GDM1 (cell line): ENCODE measurements at regions not wholly inside any gene's neighbourhood (a gene's known extent, or its start where the extent isn't known, plus 50 kb on each side); places are given as distances from the start of the nearest gene placed in this dataset.

Source experiments
- DNase-seq: peaks from one replicate; lab custom pipeline; 2025; lab: John Stamatoyannopoulos, UW

- DNase-seq = no peak
Observed at GRCh38 chr12:125434936-125435443, 369.8 kb downstream of the AACS start.

- no peak for DNase-seq
Observed at GRCh38 chr12:125435871-125436270, 370.6 kb downstream of the AACS start.

GRCh38 chr12:125436686-125437085, 371.5 kb downstream of the AACS start:
- no peak for DNase-seq

GRCh38 chr12:125440399-125440798, 375.2 kb downstream of the AACS start:
- no peak for DNase-seq

- DNase-seq = no peak
Observed at GRCh38 chr12:125443341-125443740, 378.1 kb downstream of the AACS start.

GRCh38 chr12:125451408-125451807, 386.2 kb downstream of the AACS start:
- DNase-seq = no peak

GRCh38 chr12:125453751-125454150, 388.5 kb downstream of the AACS start:
- no peak for DNase-seq

GRCh38 chr12:125454291-125454690, 389.1 kb downstream of the AACS start:
- no peak for DNase-seq

GRCh38 chr12:125454786-125455480, 389.7 kb downstream of the AACS start:
- no peak for DNase-seq

- DNase-seq = no peak
Observed at GRCh38 chr12:125455556-125455955, 390.3 kb downstream of the AACS start.

GRCh38 chr12:125458552-125459268, 393.5 kb downstream of the AACS start:
- DNase-seq = no peak

- DNase-seq = no peak
Observed at GRCh38 chr12:125461831-125462230, 396.6 kb downstream of the AACS start.

- DNase-seq = no peak
Observed at GRCh38 chr12:125463386-125463785, 398.2 kb downstream of the AACS start.

- no peak for DNase-seq
Observed at GRCh38 chr12:125467363-125467762, 402.1 kb downstream of the AACS start.

GRCh38 chr12:125469683-125470082, 404.4 kb downstream of the AACS start:
- DNase-seq = no peak

GRCh38 chr12:125470838-125471783, 405.9 kb downstream of the AACS start:
- no peak for DNase-seq

GRCh38 chr12:125473501-125473900, 408.3 kb downstream of the AACS start:
- DNase-seq = no peak

- no peak for DNase-seq
Observed at GRCh38 chr12:125487336-125487735, 422.1 kb downstream of the AACS start.

- no peak for DNase-seq
Observed at GRCh38 chr12:125491553-125491952, 426.3 kb downstream of the AACS start.

GRCh38 chr12:125492354-125493270, 427.4 kb downstream of the AACS start:
- no peak for DNase-seq

GRCh38 chr12:125493704-125494308, 428.6 kb downstream of the AACS start:
- DNase-seq = no peak
